ENCODE measurements at regions not wholly inside any gene's neighbourhood (a gene's known extent, or its start where the extent isn't known, plus 50 kb on each side); places are given as distances from the start of the nearest gene placed in this dataset.
"Not testable (repeated sequence)": the region's sequence is repeated elsewhere in the genome, so short reads cannot be mapped to it uniquely, and the experiment has no call there.

DNA sequence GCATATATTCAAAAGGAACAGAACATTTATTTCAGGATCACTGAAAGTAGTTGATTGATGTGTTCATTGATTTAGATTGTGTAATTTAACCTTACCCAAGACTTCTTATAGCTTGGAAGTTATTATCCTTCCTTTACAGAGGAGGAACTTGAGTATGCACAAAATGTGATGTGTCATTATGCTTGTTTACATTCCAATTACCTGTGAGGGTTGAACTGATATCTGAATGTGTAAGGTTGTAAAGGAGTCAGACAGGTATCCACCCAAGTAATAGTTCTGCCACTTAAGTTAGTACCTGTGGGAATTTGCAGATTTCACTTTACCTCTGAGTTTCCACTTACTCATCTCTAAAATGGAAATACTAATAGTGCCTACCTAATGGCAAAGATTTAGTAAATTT, 668.2 kb downstream of the DOK5 start:
- no peak for DNase-seq

- DNase-seq: no peak
These were observed 667.5 kb downstream of the DOK5 start for GRCh38 chr20:55142932-55143331.

DNA sequence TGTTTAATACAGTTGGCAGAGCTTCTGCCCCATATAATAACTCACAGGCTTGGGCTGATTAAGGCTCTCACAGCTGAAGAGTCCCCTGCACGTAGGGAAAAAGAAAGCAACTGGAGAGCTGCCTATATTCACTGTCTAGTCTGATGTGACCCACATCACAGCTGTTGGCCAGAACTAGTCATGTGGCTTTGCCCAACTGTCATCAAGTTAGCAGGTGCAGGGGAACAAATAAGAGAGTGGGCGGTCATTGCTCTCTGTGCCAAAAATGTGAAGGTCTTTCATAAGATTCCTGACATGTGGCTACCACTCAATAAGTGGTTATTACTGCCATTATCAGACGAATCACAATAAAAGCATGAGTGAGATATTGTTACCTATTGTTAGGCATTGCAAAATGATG, 665.2 kb downstream of the DOK5 start:
- peak; percentile 34 for DNase-seq

DNA sequence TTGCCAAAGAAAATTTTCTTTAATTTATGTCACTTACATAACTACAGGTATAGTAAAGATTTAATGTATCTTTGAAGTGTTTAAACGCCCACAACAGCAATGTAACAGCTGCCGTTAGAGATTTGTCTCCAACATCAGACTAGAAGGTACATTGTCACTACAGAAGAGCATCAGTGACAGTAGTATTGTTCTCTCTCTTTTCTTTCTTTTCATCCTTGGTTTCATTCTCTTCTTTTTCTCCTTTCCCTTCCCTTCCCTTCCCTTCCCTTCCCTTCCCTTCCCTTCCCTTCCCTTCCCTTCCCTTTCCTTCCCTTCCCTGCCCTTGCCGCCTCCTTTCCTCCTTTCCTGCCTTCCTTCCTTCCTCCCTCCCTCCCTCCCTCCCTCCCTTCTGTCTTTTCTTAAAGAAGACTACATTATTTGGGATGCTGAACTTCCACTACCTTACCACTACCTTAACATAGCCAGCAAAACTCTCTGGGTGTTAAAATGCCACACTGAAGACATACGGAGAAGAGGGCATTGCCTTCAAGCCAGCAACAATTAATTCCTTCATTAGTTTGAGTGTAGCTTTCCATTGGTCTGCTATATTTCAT, 663.9 kb downstream of the DOK5 start:
- no peak for DNase-seq

DNA sequence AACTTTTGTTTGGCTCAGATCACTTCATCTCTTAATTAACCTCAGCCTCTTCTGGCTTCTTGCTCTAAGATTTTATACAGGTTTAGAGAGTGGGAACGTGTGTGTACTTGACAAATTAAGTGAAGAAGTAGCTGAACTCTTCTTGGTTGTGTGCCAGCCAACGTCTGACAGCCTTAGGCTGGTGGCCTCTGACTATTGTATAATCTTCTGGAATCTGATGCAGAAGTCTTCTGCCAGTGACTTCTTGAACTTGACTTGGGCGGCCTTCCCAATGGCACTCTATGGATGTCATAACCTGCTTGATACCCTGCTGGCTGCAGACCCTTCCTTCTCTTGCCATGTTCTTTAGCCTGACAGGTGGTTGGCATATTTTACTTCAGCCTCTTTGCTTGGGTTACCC, 660.5 kb downstream of the DOK5 start:
- no peak for DNase-seq

DNA sequence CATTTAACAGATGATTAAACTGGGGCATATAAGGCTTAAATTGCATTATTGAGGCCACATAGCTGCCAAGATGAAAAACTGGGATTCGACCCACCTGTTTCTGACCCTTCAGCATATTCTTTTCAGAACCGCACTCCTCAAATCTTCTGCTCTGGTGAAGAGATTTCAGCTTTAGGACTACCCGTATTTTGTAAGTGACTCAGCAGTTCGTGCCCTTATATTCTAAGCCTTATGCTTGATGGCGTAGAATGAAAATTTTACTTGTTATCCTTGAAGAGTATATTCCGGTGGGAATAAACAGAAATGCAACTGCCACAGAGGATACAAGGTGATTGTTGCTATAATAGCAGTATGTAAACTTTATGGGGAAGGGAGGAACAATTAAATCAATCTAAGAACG, 657.1 kb downstream of the DOK5 start:
- DNase-seq: no peak

DNA sequence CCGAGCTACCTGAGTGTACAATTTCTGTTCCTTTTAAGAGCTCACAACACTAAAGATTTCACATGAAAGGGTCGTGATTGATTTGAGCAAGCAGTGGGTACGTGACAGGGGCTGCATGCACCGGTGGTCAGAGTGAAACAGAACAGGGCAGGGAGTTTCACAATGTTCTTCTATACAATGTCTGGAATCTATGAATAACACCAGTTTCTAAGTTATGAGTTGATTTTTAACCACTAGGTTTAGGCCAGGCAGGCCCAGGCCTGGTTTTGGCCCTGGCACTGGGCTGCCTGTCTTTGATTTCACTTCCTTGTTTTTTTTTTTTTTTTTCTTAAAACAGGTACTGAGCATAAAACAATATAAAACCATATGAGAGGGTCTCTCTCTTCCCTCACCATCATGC, 642.2 kb downstream of the DOK5 start:
- DNase-seq: not testable (repeated sequence)

DNA sequence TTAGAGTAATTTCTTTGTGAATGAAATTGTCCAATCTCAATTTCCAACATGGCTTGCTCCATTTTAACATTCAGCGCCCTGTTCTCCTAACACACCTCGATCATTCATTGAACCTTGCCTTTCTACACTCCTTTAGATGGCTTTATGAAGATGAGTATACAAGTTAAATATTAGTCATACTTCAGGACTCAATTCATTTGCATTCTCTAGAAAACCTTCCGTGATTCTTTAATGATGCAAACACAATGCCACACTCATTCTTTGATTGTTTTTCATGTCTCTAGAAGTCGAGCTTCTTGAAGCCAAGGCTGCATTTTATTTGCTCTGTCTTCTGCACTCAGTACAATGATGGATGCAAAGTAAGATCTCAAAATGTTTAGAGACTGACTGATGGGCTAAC, 641.2 kb downstream of the DOK5 start:
- no peak for DNase-seq

DNA sequence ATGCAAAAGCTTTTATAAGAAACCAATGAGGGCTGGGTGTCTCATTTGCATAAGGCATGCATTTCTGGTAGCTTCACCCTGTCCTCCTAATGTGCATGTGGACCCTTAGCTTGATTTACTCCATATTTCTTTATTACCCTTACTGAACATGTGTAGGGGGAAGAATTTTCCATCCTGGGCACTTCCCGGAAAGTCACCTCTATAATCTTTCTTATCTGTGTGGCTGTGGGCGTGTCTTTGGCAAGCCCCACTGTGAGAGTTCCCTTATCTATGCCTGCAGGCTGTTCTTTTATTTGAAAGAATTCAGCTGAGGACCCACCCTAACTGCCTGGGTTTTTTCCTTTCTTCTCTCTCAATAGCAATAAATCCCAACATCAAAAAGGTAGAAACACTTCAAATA, 627.8 kb downstream of the DOK5 start:
- no peak for DNase-seq

GRCh38 chr20:55099251-55099650, 623.9 kb downstream of the DOK5 start:
- DNase-seq: no peak

GRCh38 chr20:55097621-55098020, 622.2 kb downstream of the DOK5 start:
- DNase-seq: no peak

DNA sequence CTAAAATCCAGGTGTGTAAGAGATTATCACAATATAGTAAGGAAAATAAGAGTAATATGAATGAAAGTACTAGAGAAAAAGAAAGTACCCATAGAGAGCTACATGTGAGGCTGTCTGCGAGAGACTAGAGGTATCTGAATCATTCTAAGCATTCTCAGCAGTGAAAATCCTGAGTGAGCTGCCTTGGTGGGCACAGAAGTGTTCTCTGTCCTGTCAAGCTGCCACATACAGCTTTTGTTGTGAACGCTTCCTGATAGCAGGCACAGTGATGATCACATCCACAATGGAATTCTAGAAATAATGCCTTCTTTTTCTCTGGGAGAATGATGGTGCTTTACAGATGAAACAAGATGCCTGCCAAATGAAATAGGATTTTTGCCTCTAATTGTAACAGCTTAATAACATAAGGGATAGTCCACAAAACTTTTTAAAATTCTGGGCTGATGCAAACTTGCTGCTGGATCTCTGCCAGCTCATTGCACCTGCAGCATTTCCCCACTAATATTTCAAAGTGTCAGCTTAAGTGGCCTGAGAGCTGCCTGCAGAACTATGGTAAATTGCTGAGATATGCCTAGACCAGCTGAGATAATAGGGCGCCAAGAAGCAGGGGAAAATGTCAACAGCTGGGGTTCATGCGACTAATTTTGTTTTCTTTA, 620.5 kb downstream of the DOK5 start:
- no peak for DNase-seq

DNA sequence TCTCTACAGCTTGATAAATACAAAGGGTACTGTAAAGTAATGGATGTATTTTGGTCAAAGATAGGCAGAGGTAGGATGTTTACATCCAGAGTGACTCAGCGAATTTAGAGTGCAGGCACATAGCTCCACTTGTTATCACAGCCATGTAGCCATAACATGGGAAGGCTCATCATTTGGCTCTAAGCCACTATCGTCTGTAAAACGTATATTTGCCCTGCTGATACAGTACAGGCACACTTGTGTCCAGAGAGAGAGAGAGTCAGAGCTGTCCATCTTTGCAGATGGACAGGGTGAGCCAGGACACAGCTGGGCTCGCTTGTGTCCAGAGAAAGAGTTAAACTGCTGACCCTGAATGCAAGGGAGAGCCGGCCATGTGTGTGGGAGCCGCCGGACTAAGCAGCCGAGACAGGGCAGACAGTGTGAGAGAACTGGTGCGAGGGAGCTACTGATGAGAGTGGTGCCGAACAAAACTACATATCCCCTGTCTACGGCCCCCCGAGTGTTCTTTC, 619.0 kb downstream of the DOK5 start:
- no peak for DNase-seq

DNA sequence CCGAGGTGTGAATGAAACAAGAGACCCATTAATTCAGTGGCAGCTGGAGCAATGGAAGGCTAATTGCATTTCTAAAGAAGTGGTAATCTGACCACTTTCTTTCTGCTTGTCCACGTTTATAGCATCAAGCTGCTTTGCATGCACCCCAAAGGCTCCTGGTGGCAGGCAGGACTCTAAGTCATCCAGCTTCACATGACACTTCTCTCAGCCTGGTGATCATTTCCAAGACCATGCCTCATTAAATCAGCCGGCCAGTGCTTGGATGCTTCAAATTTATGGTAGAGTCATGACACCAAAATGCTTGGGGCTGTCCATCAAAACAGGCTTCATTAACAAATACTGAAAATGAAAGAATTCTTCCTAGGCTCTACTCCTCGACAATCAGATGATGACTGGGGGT, 614.9 kb downstream of the DOK5 start:
- DNase-seq: no peak

- DNase-seq: no peak
These were observed 611.0 kb downstream of the DOK5 start for GRCh38 chr20:55086421-55086820.

DNA sequence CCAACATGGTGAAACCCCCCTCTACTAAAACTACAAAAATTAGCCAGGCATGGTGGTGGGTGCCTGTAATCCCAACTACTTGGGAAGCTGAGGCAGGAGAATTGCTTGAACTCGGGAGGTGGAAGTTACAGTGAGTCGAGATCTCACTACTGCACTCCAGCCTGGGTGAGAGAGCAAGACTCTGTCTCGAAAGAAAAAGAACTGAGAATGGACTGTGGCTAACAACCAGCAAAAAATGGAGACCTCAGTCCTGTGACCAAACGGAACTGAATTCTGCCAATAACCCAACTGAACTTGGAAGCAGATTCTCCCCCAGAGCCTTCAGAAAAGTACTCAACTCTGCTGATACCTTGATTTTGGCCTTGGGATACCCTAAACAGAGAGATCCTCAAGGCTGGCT, 604.5 kb downstream of the DOK5 start:
- no peak for DNase-seq

GRCh38 chr20:55074266-55074840, 599.0 kb downstream of the DOK5 start:
- not testable (repeated sequence) for DNase-seq

GRCh38 chr20:55070001-55070400, 594.6 kb downstream of the DOK5 start:
- no peak for DNase-seq

- DNase-seq: no peak
These were observed 591.9 kb downstream of the DOK5 start for GRCh38 chr20:55067158-55067825.

DNA sequence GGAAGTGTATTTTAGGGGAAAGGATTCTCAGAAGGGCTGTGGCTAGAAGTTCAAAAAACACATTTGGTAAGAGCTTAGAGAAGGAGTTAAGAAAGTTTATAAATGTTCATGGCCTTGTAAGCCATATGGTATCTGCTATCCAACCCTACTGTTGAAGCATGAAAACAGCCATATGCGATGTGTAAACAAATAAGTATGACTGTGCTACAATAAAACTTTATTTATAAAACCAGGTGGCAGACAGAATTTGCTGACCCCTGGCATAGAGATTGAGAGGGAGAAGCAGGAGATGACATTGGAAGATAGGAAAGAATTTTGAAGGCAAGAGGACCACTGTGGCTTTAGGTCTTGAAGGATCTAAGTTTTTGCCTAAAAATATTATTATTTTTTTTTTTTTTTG, 583.5 kb downstream of the DOK5 start:
- DNase-seq: no peak

GRCh38 chr20:55057779-55058415, 582.5 kb downstream of the DOK5 start:
- DNase-seq: peak; percentile 3

- no peak for DNase-seq
These were observed 579.1 kb downstream of the DOK5 start for GRCh38 chr20:55054453-55054852.

GRCh38 chr20:55053389-55053788, 578.0 kb downstream of the DOK5 start:
- no peak for DNase-seq
